PC-3 (cell line): ENCODE measurements at regions not wholly inside any gene's neighbourhood (a gene's known extent, or its start where the extent isn't known, plus 50 kb on each side); places are given as distances from the start of the nearest gene placed in this dataset.

Experiments
- ATAC-seq: fragments of 200-7000 bp; cut with Tn5 transposase; 2 replicates; pipeline ENCODE4 v1.9.1; 2020; ENCODE audit warnings: mild to moderate bottlenecking, moderate library complexity
- BruUV-seq: library from RNA; stranded (reverse); fragments of 400-500 nt; replicated peaks from 2 replicates; lab custom pipeline; 2021; lab: Mats Ljungman, UMichigan
- CTCF ChIA-PET: fragments of 300-600 bp; sonication (Branson Sonifier 250); formaldehyde crosslinking; loops from one replicate; lab custom pipeline; 2022; ENCODE audit warnings: antibody characterized with exemption; lab: Charles Lee
- POLR2A ChIA-PET: fragments of 300-600 bp; sonication (Branson Sonifier 250); formaldehyde crosslinking; loops from one replicate; lab custom pipeline; 2022; ENCODE audit warnings: antibody characterized with exemption; ENCODE audit not compliant: unreplicated experiment; lab: Charles Lee
- DNase-seq: peaks from one replicate; pipeline ENCODE4 v3.0.0-alpha.2; 2015
- H2AFZ ChIP-seq: fragments of 300-600 bp; sonication (generic); 2 replicates; pipeline ENCODE4 v1.6.0; 2016; ENCODE audit warnings: antibody characterized with exemption, low read length
- H3F3A ChIP-seq: fragments of 300-600 bp; sonication (generic); one replicate; pipeline ENCODE4 v1.6.0; 2017; ENCODE audit warnings: antibody characterized with exemption, low read length, control low read depth, mild to moderate bottlenecking; ENCODE audit not compliant: unreplicated experiment
- H3K27ac ChIP-seq: fragments of 300-600 bp; sonication (generic); 2 replicates; pipeline ENCODE4 v1.5.1; 2016; ENCODE audit warnings: mild to moderate bottlenecking, low read length
- H3K27me3 ChIP-seq: fragments of 300-600 bp; sonication (generic); 2 replicates; pipeline ENCODE4 v1.6.1; 2016; ENCODE audit warnings: low read length, mixed read lengths
- H3K36me3 ChIP-seq: fragments of 300-600 bp; sonication (generic); 2 replicates; pipeline ENCODE4 v1.6.1; 2016; ENCODE audit warnings: low read depth, mixed run types, low read length, mixed read lengths
- H3K4me1 ChIP-seq: fragments of 300-600 bp; sonication (generic); 2 replicates; pipeline ENCODE4 v1.5.1; 2016; ENCODE audit warnings: low read length; ENCODE audit not compliant: insufficient read depth
- H3K4me2 ChIP-seq: fragments of 300-600 bp; sonication (generic); 2 replicates; pipeline ENCODE4 v1.6.0; 2016; ENCODE audit warnings: low read length
- H3K4me3 ChIP-seq: fragments of 300-600 bp; sonication (generic); 2 replicates; pipeline ENCODE4 v1.5.1; 2016; ENCODE audit warnings: mild to moderate bottlenecking, low read length, mixed read lengths
- H3K79me2 ChIP-seq: fragments of 300-600 bp; sonication (generic); 2 replicates; pipeline ENCODE4 v1.6.1; 2017; ENCODE audit warnings: low read length, mixed read lengths
- H3K9ac ChIP-seq: fragments of 300-600 bp; sonication (generic); 2 replicates; pipeline ENCODE4 v1.6.0; 2016; ENCODE audit warnings: mild to moderate bottlenecking, low read length
- H3K9me2 ChIP-seq: fragments of 300-600 bp; sonication (generic); replicated peaks from 2 replicates; pipeline ENCODE4 v1.6.1; 2016; ENCODE audit warnings: mixed run types, low read length, mixed read lengths
- H3K9me3 ChIP-seq: fragments of 300-600 bp; sonication (generic); 2 replicates; pipeline ENCODE4 v1.6.1; 2016; ENCODE audit warnings: low read length, mixed read lengths
- H4K20me1 ChIP-seq: fragments of 300-600 bp; sonication (generic); 2 replicates; pipeline ENCODE4 v1.6.1; 2016; ENCODE audit warnings: low read length, mixed read lengths
- EZH2 ChIP-seq: fragments of 300-600 bp; sonication (generic); IDR thresholded peaks from one replicate; pipeline ENCODE4 v1.6.1; 2017; ENCODE audit warnings: antibody characterized with exemption, mild to moderate bottlenecking, low read length; ENCODE audit not compliant: unreplicated experiment
- EZH2phosphoT487 ChIP-seq: fragments of 300-600 bp; sonication (generic); IDR thresholded peaks from 2 replicates; pipeline ENCODE4 v1.6.1; 2018; ENCODE audit warnings: mild to moderate bottlenecking, antibody characterized with exemption, low read length, borderline replicate concordance
- intact Hi-C: fragments of 100-400 bp; cut with micrococcal nuclease; formaldehyde crosslinking; loops from 2 replicates; pipeline ENCODE4 v1.9.0; 2023
- TF ChIP-seq, protein P1 (sequence below): fragments of 300-600 bp; sonication (generic); conservative IDR thresholded peaks from 2 replicates; pipeline ENCODE4 v1.5.1; 2017; ENCODE audit warnings: antibody characterized with exemption, low read depth, mild to moderate bottlenecking, low read length

DNA sequence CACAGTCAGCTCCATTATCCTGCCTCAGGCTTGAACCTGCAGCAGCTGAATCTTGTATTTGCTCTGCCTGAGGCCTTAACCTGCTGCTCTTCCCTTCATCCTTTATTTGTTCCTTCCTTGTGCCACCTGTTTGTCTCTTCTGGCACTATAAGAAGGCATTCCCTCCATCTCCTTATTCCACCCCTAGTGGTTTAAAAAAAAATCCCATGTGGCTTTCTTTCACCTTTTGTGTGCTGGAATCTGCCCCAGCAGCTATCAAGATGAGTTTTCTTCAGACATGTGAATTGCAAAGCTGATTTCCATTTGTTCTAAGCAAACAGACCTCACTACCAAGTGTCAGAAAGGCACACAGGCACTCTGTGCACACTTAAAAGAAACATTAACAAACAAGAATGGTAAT is 294.6 kb downstream of the TTLL7 start:
- Histone ChIP-seq H3K4me2 (no peak overlapping the region), H4K20me1 (no peaks in the 10 kb centered on the region), H3K27ac (no peak overlapping the region), H3K9me3 (no peaks in the 10 kb centered on the region), H3K9me2 (no peaks in the 10 kb centered on the region), H2AFZ (no peak overlapping the region), H3F3A (no peaks in the 10 kb centered on the region), H3K4me3 (no peak overlapping the region), H3K79me2 (no peaks in the 10 kb centered on the region), H3K27me3 (peaks cover 10% of the 10 kb centered on the region; the same call in 1 of the 2 replicates), H3K4me1 (no peaks in the 10 kb centered on the region), H3K36me3 (no peaks in the 10 kb centered on the region), H3K9ac (no peak overlapping the region)
- BruUV-seq, result no TSS peak
- TF ChIP-seq EZH2phosphoT487 (no peak), EZH2 (no peak)
- TF ChIP-seq, protein P1, sequence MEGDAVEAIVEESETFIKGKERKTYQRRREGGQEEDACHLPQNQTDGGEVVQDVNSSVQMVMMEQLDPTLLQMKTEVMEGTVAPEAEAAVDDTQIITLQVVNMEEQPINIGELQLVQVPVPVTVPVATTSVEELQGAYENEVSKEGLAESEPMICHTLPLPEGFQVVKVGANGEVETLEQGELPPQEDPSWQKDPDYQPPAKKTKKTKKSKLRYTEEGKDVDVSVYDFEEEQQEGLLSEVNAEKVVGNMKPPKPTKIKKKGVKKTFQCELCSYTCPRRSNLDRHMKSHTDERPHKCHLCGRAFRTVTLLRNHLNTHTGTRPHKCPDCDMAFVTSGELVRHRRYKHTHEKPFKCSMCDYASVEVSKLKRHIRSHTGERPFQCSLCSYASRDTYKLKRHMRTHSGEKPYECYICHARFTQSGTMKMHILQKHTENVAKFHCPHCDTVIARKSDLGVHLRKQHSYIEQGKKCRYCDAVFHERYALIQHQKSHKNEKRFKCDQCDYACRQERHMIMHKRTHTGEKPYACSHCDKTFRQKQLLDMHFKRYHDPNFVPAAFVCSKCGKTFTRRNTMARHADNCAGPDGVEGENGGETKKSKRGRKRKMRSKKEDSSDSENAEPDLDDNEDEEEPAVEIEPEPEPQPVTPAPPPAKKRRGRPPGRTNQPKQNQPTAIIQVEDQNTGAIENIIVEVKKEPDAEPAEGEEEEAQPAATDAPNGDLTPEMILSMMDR, result no peak
- ChIA-PET CTCF (interaction anchor here (0.6 kb wide), 1 partner anchor 704 kb away, joined by 5 read pairs; no protein-coding TSS in a partner anchor), POLR2A (no interaction called here)
- DNase-seq (peak; percentile 4), ATAC-seq (no peak)
- intact Hi-C loops, result no loop called here

DNA sequence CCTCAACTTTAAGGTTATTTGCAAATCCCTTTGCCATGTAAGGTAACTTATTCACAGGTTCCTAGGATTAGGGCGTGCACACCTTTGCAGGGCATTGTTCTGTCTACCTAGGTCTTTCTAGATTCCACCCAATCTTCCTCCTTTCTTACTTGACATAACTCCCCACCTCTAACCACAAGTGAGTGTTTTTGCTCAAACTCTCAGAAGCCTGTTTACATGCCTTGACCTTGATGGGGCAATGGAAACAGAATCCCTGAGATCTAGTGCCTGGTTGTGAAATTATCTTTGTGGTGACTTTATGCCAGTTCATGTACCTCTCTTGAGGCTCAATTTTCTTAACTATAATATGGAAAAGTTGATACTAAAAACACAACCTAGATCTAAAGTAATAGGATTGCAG is 296.6 kb downstream of the TTLL7 start:
- no peaks in the 10 kb centered on the region for H3K9me3 ChIP-seq
- no peaks in the 10 kb centered on the region for H3K4me1 ChIP-seq
- H3F3A ChIP-seq, result no peaks in the 10 kb centered on the region
- BruUV-seq, result no TSS peak
- H4K20me1 ChIP-seq, result no peaks in the 10 kb centered on the region
- no peaks in the 10 kb centered on the region for H3K79me2 ChIP-seq
- no peak overlapping the region for H3K4me3 ChIP-seq
- no peak for DNase-seq
- H3K4me2 ChIP-seq, result no peak overlapping the region
- no peak overlapping the region for H3K27ac ChIP-seq
- no peak for ATAC-seq
- ChIA-PET CTCF (no interaction called here), POLR2A (no interaction called here)
- H3K9ac ChIP-seq, result no peak overlapping the region
- TF ChIP-seq EZH2phosphoT487 (no peak), EZH2 (no peak)
- TF ChIP-seq, protein P1, result no peak
- intact Hi-C loops, result no loop called here
- 0 out of 2 replicates have a peak, but pooled peaks cover 5% of the 10 kb centered on the region for H3K27me3 ChIP-seq
- no peak overlapping the region for H2AFZ ChIP-seq
- no peaks in the 10 kb centered on the region for H3K9me2 ChIP-seq
- no peaks in the 10 kb centered on the region for H3K36me3 ChIP-seq

DNA sequence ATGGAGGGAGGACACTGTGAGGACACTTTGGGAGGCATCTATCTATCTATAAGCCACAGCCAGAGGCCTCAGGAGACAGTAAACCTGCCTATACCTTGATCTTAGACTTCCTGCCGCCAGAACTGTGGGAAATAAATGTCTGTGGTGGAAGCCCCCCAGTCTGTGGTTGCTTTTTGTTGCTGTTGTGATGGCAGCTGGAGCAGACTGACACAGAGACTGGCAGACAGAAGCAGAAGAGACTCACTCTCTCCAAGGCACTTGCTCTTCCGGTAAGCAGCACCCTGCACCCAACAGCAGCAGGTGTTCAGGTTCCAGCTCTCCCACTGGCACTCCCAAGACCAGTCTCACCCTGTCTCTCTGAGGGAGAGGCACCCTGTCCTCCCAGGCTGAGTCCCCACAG is 297.6 kb downstream of the TTLL7 start:
- no peak overlapping the region for H3K4me3 ChIP-seq
- no peak overlapping the region for H3K9ac ChIP-seq
- H3K9me2 ChIP-seq, result no peaks in the 10 kb centered on the region
- no TSS peak for BruUV-seq
- H3K9me3 ChIP-seq, result no peaks in the 10 kb centered on the region
- no peaks in the 10 kb centered on the region for H3K36me3 ChIP-seq
- H3K27ac ChIP-seq, result no peak overlapping the region
- H3K79me2 ChIP-seq, result no peaks in the 10 kb centered on the region
- H2AFZ ChIP-seq, result no peak overlapping the region
- H3F3A ChIP-seq, result no peaks in the 10 kb centered on the region
- ChIA-PET POLR2A (no interaction called here), CTCF (no interaction called here)
- H4K20me1 ChIP-seq, result no peaks in the 10 kb centered on the region
- DNase-seq (no peak), ATAC-seq (no peak)
- TF ChIP-seq, protein P1, result no peak
- no peak for TF ChIP-seq EZH2phosphoT487
- TF ChIP-seq EZH2, result no peak
- H3K4me2 ChIP-seq, result no peak overlapping the region
- intact Hi-C loops, result no loop called here
- no peaks in the 10 kb centered on the region for H3K4me1 ChIP-seq
- H3K27me3 ChIP-seq, result no peaks in the 10 kb centered on the region
